GM21717 (cell line): ENCODE measurements at regions not wholly inside any gene's neighbourhood (a gene's known extent, or its start where the extent isn't known, plus 50 kb on each side); places are given as distances from the start of the nearest gene placed in this dataset.

Experiments used
- ATAC-seq: cut with Tn5 transposase; IDR thresholded peaks from one replicate; pipeline ENCODE4 v1.9.1; 2021; ENCODE audit warnings: mild to moderate bottlenecking, moderate library complexity; ENCODE audit not compliant: unreplicated experiment

GRCh38 chr5:118778941-118779340, 209.4 kb downstream of the DTWD2 start:
- no peak for ATAC-seq

GRCh38 chr5:118777189-118777736, 211.1 kb downstream of the DTWD2 start:
- peak; percentile 1 for ATAC-seq

GRCh38 chr5:118776755-118777154, 211.6 kb downstream of the DTWD2 start:
- peak; percentile 80 for ATAC-seq

- no peak for ATAC-seq
Observed at GRCh38 chr5:118775790-118776499, 212.4 kb downstream of the DTWD2 start.

- no peak for ATAC-seq
Observed at GRCh38 chr5:118768607-118769175, 219.7 kb downstream of the DTWD2 start.

- ATAC-seq = no peak
Observed at GRCh38 chr5:118762291-118762690, 226.1 kb downstream of the DTWD2 start.

GRCh38 chr5:118761814-118762213, 226.5 kb downstream of the DTWD2 start:
- ATAC-seq = no peak

- ATAC-seq = no peak
Observed at GRCh38 chr5:118752969-118753368, 235.4 kb downstream of the DTWD2 start.

GRCh38 chr5:118736396-118736795, 252.0 kb downstream of the DTWD2 start:
- no peak for ATAC-seq

GRCh38 chr5:118733394-118733793, 255.0 kb downstream of the DTWD2 start:
- no peak for ATAC-seq

GRCh38 chr5:118728191-118728590, 260.2 kb downstream of the DTWD2 start:
- no peak for ATAC-seq

- ATAC-seq = no peak
Observed at GRCh38 chr5:118726891-118727290, 261.5 kb downstream of the DTWD2 start.

- ATAC-seq = peak; percentile 70
Observed at GRCh38 chr5:118723021-118723338, 265.4 kb downstream of the DTWD2 start.

- ATAC-seq = peak; percentile 54
Observed at GRCh38 chr5:118722122-118723020, 266.0 kb downstream of the DTWD2 start.

GRCh38 chr5:118711727-118712126, 276.6 kb downstream of the DTWD2 start:
- ATAC-seq = no peak

- ATAC-seq = no peak
Observed at GRCh38 chr5:118705959-118706667, 282.2 kb downstream of the DTWD2 start.

- no peak for ATAC-seq
Observed at GRCh38 chr5:118703241-118703640, 285.1 kb downstream of the DTWD2 start.

GRCh38 chr5:118701791-118702190, 286.6 kb downstream of the DTWD2 start:
- ATAC-seq = no peak

GRCh38 chr5:118700510-118700909, 287.8 kb downstream of the DTWD2 start:
- no peak for ATAC-seq

GRCh38 chr5:118698774-118699173, 289.6 kb downstream of the DTWD2 start:
- no peak for ATAC-seq

- no peak for ATAC-seq
Observed at GRCh38 chr5:118696076-118696475, 292.3 kb downstream of the DTWD2 start.
